ENCODE measurements at regions not wholly inside any gene's neighbourhood (a gene's known extent, or its start where the extent isn't known, plus 50 kb on each side); places are given as distances from the start of the nearest gene placed in this dataset.
"Not testable (repeated sequence)": the region's sequence is repeated elsewhere in the genome, so short reads cannot be mapped to it uniquely, and the experiment has no call there.

DNA sequence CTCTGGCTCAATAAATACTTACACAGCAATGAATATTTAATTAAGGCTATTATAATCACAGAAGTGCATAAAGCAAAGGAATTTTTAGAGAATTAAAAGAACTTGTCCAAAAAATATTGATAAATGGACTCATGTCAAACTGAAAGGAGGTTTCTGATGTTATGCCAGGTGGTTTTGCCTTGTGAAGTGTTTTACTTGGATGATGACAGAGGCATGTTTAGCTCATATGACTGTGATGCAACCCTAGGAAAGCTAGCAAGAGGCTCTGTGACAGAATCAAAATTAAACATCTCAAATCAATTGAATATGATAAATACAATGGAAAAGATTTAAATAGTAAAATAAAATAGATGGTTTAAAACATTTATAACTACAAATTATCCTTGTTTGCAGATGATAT is 137.3 kb downstream of the TMEM200A start:
- Histone ChIP-seq H3K27me3 (ENCODE audit: control insufficient read depth, insufficient read depth, low read length) (no peaks in the 10 kb centered on the region), H3K4me3 (ENCODE audit: low read depth in 2 of 2, low read length in 2 of 2) (no peak overlapping the region), H3K4me1 (ENCODE audit: control insufficient read depth, insufficient read depth, low read length) (no peaks in the 10 kb centered on the region), H3K36me3 (ENCODE audit: control insufficient read depth, insufficient read depth, low read length) (no peaks in the 10 kb centered on the region), H3K9me3 (ENCODE audit: control insufficient read depth, insufficient read depth, low read depth, low read length) (no peaks in the 10 kb centered on the region), H3K27ac (ENCODE audit: low read length) (no peak overlapping the region)
- intact Hi-C loops (cut with micrococcal nuclease; ENCODE audit: unreplicated experiment), result no loop called here
- ATAC-seq, result no peak
- TF ChIP-seq, protein P1, sequence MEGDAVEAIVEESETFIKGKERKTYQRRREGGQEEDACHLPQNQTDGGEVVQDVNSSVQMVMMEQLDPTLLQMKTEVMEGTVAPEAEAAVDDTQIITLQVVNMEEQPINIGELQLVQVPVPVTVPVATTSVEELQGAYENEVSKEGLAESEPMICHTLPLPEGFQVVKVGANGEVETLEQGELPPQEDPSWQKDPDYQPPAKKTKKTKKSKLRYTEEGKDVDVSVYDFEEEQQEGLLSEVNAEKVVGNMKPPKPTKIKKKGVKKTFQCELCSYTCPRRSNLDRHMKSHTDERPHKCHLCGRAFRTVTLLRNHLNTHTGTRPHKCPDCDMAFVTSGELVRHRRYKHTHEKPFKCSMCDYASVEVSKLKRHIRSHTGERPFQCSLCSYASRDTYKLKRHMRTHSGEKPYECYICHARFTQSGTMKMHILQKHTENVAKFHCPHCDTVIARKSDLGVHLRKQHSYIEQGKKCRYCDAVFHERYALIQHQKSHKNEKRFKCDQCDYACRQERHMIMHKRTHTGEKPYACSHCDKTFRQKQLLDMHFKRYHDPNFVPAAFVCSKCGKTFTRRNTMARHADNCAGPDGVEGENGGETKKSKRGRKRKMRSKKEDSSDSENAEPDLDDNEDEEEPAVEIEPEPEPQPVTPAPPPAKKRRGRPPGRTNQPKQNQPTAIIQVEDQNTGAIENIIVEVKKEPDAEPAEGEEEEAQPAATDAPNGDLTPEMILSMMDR (IDR thresholded peaks at IDR 0.05), result no peak
- TF ChIP-seq, protein P2, sequence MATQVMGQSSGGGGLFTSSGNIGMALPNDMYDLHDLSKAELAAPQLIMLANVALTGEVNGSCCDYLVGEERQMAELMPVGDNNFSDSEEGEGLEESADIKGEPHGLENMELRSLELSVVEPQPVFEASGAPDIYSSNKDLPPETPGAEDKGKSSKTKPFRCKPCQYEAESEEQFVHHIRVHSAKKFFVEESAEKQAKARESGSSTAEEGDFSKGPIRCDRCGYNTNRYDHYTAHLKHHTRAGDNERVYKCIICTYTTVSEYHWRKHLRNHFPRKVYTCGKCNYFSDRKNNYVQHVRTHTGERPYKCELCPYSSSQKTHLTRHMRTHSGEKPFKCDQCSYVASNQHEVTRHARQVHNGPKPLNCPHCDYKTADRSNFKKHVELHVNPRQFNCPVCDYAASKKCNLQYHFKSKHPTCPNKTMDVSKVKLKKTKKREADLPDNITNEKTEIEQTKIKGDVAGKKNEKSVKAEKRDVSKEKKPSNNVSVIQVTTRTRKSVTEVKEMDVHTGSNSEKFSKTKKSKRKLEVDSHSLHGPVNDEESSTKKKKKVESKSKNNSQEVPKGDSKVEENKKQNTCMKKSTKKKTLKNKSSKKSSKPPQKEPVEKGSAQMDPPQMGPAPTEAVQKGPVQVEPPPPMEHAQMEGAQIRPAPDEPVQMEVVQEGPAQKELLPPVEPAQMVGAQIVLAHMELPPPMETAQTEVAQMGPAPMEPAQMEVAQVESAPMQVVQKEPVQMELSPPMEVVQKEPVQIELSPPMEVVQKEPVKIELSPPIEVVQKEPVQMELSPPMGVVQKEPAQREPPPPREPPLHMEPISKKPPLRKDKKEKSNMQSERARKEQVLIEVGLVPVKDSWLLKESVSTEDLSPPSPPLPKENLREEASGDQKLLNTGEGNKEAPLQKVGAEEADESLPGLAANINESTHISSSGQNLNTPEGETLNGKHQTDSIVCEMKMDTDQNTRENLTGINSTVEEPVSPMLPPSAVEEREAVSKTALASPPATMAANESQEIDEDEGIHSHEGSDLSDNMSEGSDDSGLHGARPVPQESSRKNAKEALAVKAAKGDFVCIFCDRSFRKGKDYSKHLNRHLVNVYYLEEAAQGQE (IDR thresholded peaks at IDR 0.05; ENCODE audit: insufficient read depth in 1 of 2, low read depth in 2 of 2, low read length in 1 of 2), result no peak
- no peak for TF ChIP-seq POLR2AphosphoS5 (IDR thresholded peaks at IDR 0.05; ENCODE audit: low read depth, low read length)
- no peak for TF ChIP-seq TCF7L2 (IDR thresholded peaks at IDR 0.05; ENCODE audit: low read depth, low read length)
- no peak for TF ChIP-seq SIN3A (IDR thresholded peaks at IDR 0.05; ENCODE audit: borderline replicate concordance, insufficient read depth, low read depth, low read length)
- in situ Hi-C loops (cut with HindIII; ENCODE audit: low pct_unique_long_range_greater_than_20kb, low sequenced_read_pairs), result no loop called here
- ChIA-PET CTCF (no interaction called here), POLR2A (no interaction called here)
- no TSS peak for BruUV-seq (replicated peaks)
- DNase-seq (ENCODE audit: low read depth, low spot score), result no peak

DNA sequence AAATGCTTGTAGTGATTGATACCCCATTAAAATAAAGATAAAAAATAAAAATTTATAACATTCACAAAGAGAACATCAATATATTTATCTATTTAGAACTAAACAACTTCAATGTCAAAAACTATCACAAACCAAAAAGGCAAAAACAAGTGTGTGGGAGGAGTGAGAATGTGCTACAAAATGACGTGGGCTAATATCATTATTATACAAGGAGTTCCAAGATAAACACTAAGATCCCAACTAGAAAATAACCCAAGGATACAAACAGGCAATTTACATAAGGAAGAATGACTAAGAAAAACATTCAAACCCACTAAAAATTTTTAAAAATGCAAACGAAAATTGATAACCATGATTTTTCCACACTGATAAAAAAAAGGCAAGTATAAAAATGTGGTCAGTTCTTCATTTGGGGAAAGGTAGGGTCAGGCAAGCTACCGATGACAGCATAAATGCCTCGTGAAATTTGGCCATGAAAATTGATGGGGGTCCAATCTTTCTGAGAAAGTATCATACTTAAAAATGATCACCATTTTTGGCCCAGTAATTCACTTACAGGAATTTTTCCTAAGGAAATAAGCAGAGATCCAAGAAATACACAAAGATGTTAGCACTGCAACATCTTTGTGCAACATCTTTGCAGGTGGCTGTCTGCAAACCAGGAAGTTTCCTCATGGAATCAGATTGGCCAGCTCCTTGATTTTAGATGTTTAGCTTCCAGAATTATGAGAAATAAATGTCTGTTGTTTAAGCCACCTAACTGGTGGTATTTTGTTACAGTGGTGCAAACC is 140.2 kb downstream of the TMEM200A start:
- CTCF ChIA-PET, result no interaction called here
- Histone ChIP-seq H3K4me1 (ENCODE audit: control insufficient read depth, insufficient read depth, low read length) (no peaks in the 10 kb centered on the region), H3K4me3 (ENCODE audit: low read depth in 2 of 2, low read length in 2 of 2) (no peak overlapping the region), H3K27ac (ENCODE audit: low read length) (no peak overlapping the region), H3K9me3 (ENCODE audit: control insufficient read depth, insufficient read depth, low read depth, low read length) (no peaks in the 10 kb centered on the region), H3K27me3 (ENCODE audit: control insufficient read depth, insufficient read depth, low read length) (no peaks in the 10 kb centered on the region), H3K36me3 (ENCODE audit: control insufficient read depth, insufficient read depth, low read length) (no peaks in the 10 kb centered on the region)
- in situ Hi-C loops (cut with HindIII; ENCODE audit: low pct_unique_long_range_greater_than_20kb, low sequenced_read_pairs), result no loop called here
- DNase-seq (ENCODE audit: low read depth, low spot score), result no peak
- ATAC-seq, result no peak
- POLR2A ChIA-PET, result no interaction called here
- intact Hi-C loops (cut with micrococcal nuclease; ENCODE audit: unreplicated experiment), result no loop called here
- no peak for TF ChIP-seq TCF7L2 (IDR thresholded peaks at IDR 0.05; ENCODE audit: low read depth, low read length)
- no TSS peak for BruUV-seq (replicated peaks)

DNA sequence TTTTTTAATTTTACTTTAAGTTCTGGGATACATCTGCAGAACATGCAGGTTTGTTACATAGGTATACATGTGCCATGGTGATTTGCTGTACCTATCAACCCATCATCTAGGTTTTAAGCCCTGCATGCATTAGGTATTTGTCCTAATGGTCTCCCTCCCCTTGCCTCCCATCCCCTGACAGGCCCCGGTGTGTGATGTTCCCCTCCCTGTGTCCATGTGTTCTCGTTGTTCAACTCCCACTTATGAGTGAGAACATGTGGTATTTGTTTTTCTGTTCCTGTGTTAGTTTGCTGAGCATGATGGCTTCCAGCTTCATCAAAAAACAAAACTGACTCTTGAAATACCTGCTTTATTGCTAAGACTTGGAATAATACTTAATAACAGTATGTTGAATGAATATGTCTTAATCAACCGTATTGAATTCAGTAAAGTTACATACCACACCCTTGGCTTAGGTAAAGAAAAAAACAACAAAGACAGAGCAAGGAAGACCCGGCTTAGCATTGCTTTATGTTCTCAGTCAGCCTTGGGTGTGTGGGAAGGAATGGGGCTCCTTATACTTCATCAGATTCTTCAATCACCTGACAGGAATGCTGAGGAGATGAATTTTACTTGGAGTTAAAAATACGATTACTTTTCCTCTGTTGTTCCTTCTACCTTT is 141.3 kb downstream of the TMEM200A start:
- BruUV-seq (replicated peaks); H3K4me3 ChIP-seq (ENCODE audit: low read depth in 2 of 2, low read length in 2 of 2); H3K27me3 ChIP-seq (ENCODE audit: control insufficient read depth, insufficient read depth, low read length); H3K4me1 ChIP-seq (ENCODE audit: control insufficient read depth, insufficient read depth, low read length); in situ Hi-C loops (cut with HindIII; ENCODE audit: low pct_unique_long_range_greater_than_20kb, low sequenced_read_pairs); H3K9me3 ChIP-seq (ENCODE audit: control insufficient read depth, insufficient read depth, low read depth, low read length); intact Hi-C loops (cut with micrococcal nuclease; ENCODE audit: unreplicated experiment); H3K36me3 ChIP-seq (ENCODE audit: control insufficient read depth, insufficient read depth, low read length); DNase-seq (ENCODE audit: low read depth, low spot score); H3K27ac ChIP-seq (ENCODE audit: low read length); CTCF ChIA-PET; ATAC-seq; POLR2A ChIA-PET: not testable (repeated sequence)
